ENCODE measurements at regions not wholly inside any gene's neighbourhood (a gene's known extent, or its start where the extent isn't known, plus 50 kb on each side); places are given as distances from the start of the nearest gene placed in this dataset.
"Not testable (repeated sequence)": the region's sequence is repeated elsewhere in the genome, so short reads cannot be mapped to it uniquely, and the experiment has no call there.

DNA sequence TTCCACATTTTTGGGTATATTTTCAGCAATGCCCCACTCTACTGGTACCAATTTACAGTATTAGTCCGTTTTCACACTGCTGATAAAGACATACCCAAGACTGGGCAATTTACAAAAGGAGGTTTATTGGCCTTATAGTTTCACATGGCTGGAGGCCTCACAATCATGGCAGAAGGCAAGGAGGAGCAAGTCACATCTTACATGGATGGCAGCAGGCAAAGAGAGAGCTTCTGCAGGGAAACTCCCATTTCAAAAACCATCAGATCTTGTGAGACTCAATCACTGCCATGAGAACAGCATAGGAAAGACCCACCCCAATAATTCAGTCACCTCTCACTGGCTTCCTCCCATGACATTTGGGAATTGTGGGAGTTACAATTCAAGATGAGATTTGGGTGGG is 722.9 kb downstream of the NTRK3 start:
- DNase-seq (ENCODE audit: low read depth): not testable (repeated sequence)

DNA sequence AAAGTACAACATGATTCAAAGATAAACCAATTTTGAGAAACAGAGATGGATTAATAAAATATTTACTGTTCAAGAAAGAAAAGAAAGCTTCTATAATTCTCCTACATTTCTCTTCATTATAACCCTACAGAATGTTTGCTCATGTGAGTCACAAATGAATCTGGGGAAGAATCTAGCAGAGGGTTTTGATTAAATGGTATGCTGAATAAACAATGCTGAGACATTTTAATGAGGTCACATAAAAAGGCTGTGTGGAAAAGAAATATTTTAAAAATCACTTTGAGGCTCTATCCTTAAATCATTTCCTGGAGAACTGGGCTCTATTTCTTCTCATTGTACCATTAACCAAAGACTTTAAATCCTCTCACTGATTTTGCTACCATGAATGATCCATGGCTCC is 727.7 kb downstream of the NTRK3 start:
- no peak for DNase-seq (ENCODE audit: low read depth)

DNA sequence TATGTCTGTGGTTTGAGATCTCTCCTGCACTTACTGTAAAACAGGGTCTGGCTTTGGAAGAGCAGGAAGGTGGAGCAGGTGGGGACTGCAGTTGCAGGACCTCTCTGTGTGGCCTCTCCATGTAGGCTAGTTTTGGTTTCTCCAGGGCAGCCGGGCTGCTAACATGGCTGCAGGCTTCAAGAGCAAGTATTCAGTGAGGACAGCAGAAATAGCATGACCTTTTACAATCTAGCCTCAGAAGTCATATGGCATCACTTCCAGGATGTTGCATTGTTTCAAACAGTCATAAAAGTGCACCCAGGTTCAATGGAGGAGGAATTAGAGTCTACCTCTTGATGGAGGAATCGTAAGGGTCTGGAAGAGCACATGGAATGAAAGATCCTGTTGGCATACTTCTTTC is 728.7 kb downstream of the NTRK3 start:
- DNase-seq (ENCODE audit: low read depth): no peak

DNA sequence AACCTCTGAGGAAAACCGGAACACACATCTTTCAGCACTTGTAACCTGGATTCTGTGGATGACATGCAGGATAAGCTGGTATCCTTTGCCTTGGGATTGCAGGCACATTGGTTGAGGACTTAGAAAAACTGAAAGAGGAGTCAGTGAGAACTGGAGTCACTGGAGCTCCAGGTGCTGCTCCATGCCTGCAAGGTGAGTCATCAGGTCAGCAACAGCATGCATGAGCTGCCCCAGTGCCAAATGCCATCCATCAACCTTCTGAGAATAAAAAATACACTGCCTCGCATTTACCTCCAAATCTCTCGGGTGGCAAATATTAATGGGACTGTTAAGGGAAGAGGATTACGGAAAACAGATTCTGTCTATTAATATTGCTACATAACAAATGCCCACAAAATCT is 729.1 kb downstream of the NTRK3 start:
- DNase-seq (ENCODE audit: low read depth): no peak

DNA sequence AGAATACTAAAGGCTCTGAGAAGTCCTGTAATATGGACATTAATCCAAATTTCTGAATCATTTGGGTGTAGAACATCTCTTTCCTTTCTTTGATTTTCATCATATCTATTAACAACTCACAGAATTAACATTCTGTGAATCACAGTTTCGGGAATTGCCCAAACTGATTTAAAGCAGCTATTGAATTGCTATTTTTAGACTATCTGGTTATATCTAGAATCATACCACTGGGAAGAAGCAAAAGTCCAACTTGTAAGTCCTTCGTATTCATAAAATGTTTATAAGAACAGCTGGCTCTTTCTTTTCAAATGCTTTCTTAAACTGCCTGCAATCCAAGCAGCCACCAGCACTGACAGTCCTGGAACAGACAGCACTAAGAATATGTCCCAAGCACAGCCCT is 733.0 kb downstream of the NTRK3 start:
- DNase-seq (ENCODE audit: low read depth): no peak

DNA sequence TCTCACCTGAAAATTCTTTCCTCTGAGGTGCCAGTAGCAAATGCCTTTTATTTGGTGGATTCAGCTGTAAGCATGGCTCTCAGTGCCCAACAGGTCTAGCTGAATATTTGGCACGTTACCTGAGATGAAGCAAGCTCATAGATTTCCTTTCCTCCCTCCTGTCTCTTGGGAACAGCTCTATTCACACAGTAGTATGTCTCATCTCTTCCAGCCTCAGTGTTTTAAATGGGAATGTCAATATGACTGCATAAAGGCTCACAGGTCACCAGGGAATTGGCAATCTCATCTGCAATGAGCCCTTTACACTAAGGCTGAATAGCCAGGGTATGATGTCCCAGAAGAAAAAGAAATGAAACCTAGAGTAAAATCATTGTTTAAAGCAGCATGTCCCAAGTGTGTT is 733.5 kb downstream of the NTRK3 start:
- DNase-seq (ENCODE audit: low read depth): no peak

DNA sequence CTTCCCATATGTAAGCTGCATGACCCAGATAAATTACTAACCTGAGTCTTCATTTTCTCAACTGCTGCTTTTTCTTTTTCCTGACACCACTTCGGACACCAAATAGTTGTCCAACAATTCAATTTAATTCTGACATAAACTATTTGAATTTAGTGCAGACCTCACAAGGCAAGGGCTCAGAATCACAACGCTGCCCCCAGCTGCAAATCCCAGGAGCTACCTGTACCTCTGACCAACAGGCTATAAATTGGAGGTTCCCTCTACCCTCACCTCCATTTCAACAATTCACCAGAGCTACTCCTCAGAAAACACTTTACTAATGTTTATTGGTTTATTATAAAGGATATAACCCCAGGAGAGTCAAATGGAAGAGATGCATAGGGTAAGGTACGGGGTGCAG is 737.6 kb downstream of the NTRK3 start:
- no peak for DNase-seq (ENCODE audit: low read depth)

DNA sequence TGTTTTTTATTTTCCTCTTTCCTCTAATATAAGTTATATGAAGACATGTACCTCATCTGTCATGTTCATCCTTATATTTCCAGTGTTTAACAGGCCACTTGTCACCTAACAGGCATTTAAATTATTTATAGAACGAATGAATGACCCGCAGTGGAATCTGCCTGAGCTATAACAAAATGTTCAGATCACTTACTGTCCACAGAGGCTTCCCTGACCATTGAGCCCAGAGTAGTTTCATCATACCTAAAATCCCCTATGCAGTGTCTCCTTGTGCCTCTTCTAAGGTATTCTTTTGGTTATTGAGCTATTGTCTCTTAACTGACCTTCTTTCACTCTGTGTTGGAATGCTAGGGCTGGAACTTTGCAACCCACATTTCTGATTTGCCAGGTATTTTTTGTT is 748.5 kb downstream of the NTRK3 start:
- DNase-seq (ENCODE audit: low read depth): no peak

DNA sequence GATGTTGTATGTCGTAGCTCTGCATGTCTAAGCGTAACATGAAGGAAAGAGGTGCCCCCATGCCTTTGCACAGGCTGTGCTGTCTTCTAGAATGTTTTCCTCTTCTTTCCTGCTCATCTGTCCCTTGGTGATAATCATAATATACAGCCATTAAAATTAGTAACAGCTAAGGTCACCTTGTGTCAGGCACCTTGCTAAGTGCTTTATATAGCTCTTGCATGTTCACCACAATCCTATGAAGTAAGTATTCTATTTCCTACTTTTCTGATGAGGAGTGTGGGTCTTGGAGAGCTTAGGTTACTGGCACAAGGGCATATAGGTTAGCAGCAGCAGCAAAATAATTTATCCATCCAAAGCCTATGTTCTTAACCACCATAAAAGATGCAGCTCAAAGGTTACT is 754.4 kb downstream of the NTRK3 start:
- no peak for DNase-seq (ENCODE audit: low read depth)

DNA sequence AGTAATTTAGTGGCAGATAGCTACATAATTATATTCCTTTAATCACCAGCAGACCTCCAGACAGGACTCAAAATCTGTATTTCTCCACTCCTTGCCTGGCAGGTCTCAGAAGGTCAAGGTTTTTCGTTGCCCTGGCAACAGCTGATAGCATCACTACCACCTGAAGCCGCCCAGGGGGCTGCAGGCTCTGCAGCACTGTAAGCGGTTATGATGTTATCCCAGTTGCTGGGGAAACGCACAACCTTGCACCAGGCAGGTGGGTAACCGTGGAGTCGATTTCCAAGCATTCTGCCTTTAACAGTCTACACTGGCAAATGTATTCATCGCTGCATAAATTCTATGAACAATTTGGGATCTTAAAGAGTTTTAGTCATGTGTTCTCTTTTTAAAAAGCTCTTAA is 756.3 kb downstream of the NTRK3 start:
- no peak for DNase-seq (ENCODE audit: low read depth)

DNA sequence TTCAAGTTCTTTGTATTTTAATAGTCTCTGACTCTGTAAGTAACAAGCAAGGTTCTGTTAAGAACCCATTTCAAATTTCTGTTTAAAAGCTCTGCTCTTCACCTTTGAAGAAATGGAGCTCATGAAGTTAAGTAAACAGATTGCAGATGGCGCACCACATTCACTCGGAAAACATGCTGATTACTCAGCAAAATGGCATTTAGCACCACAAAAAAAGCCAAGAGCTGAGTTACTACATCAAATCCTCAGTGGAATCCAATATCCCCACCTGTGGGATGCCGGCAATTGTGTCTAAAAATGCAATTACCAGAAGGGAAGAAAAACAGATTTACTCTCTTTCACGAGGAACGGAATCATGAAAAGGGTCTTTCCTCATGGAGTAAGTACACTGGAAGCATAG is 758.0 kb downstream of the NTRK3 start:
- no peak for DNase-seq (ENCODE audit: low read depth)

DNA sequence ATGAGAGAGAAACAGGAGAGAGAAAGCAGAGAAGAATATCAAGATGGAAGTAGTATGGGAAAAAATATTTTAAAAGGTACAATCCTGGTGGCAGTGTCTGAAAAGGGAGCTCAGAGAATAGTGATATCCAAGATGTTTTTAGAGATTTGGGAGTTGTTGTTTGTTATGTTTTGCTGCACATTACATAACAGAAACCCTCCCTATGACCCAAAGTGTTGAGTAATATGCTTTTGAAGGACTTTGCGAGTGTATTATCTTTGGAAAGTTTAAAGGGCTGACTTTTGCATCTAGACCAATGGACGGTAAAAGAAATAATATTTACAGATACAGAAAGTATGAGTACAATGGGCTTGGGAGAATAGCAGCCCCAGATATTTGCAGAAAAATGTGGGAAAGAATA is 759.7 kb downstream of the NTRK3 start:
- DNase-seq (ENCODE audit: low read depth): no peak

DNA sequence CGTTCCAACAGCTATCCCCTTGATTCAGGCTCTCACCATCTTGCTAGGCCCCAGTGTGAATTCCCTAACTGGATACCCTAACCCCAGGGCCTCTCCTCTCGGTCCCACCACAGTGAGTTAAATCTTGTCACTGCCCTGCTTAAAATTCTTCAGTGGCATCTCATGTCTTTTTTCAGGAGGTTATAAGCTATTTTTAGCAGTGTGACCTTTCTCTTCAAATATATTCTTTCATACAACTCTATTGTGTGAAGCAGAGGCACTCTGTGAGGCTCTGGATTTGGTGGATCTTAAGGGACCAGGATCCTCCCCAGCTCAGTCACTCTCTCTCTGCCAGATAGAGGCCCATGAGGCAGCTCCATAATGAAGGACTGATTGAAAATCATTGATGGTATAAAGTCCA is 760.4 kb downstream of the NTRK3 start:
- DNase-seq (ENCODE audit: low read depth): no peak

DNA sequence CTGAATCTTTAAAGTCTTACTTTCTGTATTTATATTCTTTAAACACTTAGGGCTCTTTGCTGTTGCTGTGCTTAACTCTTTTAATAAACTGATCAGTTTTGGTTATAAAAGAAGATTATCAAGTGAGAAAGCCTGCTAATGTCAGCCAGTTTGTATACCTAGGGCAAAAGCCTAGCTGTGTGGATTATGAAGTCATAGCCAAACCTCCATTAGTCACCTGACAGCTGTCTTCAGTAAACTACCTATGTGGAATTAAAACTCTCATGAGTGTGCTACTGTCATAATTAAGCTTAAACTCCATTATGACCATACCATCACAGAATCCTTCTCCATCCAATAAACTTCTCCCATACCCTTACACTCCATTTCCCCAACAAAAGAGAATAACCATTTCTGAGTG is 762.7 kb downstream of the NTRK3 start:
- no peak for DNase-seq (ENCODE audit: low read depth)

DNA sequence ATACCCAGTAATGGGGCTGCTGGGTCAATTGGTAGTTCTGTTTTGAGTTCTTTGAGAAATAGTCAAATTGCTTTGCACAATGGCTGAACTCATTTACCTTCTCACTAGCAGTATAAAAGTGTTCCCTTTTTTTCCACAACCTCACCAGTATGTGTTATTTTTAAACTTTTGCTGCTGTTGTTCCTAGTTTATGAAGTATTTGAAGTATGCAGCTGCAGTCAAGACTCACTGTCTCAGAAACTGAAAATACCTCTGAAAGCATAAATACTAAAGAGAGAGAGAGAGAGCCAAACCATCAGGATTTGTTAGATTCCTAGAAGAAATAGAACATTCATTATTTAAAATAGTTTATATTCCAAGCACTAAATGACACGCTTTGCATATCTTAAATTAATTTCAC is 764.2 kb downstream of the NTRK3 start:
- DNase-seq (ENCODE audit: low read depth): no peak

DNA sequence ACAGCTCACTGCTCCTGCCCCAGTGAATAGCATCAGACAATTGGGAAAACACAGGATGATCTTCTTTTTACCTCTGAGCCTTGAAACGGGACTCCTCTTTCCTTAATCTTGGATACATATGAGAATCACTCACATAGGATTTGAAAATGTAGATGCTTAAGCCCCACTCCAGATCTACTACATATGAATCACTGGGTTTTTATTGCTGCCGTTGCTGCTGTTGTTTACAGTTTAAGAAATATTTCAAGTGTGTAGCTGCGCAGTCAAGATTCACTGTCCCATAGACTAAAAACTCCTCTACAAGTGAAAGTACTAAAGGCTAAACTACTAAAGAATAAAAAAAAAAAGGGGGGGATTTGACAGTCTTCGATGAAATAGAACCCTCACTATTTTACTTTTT is 765.9 kb downstream of the NTRK3 start:
- no peak for DNase-seq (ENCODE audit: low read depth)

DNA sequence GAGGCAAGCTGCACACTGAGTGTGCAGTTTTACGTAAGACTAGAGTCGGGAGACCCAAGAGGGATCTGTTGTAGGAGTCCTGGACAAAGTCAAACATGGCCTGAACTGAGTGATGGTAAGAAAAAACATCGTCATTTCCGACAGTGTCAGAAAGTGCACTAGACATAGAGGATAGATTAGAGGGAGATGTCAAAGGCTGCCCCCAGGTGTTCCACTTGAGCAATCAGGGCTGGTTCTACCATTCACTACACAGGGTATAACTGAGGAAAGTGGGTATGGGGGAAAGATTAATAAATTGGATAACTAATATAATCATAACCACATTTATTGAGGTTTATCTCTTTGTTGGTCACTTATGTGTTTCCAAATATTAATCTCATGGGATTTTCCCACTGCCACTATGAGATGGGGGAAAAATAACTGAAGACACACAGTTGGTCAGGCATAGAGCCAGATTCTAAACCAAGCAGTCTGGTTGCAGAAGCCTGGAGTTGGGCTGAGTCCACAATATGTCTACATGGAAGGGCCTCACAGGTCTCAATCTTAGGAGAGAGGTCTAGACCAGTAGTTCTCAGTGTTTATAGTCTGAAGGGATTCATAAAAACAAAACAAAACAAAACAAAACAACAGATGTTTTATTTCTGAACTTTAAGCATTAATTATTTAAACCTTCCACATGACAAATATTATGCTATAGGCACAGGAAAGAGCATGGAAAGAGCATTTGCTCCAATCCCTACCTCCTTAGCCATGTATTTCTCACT is 766.5 kb downstream of the NTRK3 start:
- no peak for DNase-seq (ENCODE audit: low read depth)

DNA sequence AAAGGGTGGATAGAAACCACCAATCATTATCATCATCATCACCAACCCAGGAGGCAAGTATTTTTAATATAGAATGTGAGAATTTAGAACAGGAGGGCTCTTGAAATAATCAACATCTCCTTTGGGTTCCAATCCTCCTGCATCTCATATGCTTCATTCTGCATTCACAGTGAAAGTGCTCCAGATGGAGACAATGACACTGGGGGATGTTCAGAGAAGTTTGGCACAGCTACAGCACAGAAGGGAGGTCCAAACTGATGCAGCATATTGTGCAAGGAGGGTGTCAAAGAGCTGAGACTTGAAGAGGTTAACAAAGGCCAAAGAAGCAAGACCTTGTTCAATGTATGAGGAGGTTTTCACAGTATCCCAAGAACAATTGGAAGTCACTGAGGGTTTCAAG is 767.1 kb downstream of the NTRK3 start:
- DNase-seq (ENCODE audit: low read depth): no peak

DNA sequence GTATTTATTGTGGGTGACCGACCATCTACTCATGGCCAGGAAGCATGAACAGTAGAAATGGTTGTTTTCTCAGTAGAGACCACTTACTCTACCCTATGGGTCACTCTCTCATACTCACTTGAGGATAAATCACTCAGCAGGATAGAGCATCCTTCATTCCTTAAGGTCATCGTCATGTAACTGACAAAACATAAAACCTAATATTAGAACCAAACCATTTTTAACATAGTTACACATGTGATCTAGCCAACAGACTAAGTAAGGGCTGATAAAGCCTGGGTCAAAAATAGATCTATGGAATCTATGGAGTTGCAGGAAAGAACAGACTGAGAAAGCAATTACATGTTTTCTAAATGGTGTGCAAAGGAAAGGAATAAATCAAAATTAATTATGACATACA is 769.1 kb downstream of the NTRK3 start:
- no peak for DNase-seq (ENCODE audit: low read depth)

DNA sequence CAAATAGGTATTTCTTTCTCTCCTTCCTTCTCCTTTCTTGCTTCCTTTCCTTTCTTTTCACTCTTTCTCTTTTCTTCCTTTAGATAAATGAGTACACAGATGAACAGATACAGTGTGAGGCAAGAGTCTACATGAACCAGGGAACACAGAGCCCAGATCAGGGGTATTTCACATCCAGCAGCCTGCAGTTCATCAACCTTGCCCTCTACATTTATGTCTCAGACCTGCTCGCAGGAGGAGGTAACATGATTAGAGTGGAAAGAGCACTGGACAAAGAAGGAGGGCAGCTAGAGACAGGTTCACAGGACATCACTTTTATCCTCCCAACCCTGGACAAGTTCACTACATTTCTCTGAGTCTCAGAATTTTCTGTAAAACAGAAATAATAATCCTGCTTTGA is 773.1 kb downstream of the NTRK3 start:
- no peak for DNase-seq (ENCODE audit: low read depth)

DNA sequence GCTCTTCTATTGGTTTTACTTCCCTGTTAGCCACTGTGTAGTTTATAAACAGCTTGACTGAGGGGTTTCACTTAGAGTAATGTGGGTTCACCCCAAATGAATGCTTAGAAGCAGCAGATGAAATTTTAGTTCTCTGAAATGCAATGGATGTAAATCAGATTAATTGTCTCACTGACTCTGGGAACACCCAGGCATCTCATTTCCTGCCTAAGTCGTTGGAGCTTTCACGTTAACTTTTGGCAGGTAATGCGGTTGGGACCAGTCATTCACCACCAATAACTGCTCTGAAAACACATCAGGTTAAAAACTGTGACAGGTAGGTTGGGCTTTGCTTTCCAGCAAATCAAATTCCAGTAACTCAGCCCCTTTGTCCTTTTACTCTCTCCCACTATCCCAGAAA is 775.4 kb downstream of the NTRK3 start:
- DNase-seq (ENCODE audit: low read depth): no peak

DNA sequence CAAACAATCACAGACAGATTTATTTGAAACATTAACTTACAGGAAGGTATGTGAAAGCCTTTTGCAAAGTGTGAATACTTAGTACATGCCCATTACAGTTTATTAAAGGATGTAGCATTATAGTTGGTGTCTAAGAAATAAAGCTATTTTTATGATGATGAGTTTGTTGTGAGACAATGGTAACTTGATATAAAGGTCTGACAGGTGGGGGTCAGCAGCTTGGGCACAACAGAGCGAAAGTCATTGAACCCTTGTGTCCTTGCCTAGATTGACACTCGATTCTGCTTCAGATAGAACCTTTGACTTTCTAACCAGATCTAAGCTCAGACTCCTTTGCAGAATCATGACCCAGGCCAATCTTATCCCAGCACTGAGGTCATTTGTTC is 777.9 kb downstream of the NTRK3 start:
- DNase-seq (ENCODE audit: low read depth): no peak

DNA sequence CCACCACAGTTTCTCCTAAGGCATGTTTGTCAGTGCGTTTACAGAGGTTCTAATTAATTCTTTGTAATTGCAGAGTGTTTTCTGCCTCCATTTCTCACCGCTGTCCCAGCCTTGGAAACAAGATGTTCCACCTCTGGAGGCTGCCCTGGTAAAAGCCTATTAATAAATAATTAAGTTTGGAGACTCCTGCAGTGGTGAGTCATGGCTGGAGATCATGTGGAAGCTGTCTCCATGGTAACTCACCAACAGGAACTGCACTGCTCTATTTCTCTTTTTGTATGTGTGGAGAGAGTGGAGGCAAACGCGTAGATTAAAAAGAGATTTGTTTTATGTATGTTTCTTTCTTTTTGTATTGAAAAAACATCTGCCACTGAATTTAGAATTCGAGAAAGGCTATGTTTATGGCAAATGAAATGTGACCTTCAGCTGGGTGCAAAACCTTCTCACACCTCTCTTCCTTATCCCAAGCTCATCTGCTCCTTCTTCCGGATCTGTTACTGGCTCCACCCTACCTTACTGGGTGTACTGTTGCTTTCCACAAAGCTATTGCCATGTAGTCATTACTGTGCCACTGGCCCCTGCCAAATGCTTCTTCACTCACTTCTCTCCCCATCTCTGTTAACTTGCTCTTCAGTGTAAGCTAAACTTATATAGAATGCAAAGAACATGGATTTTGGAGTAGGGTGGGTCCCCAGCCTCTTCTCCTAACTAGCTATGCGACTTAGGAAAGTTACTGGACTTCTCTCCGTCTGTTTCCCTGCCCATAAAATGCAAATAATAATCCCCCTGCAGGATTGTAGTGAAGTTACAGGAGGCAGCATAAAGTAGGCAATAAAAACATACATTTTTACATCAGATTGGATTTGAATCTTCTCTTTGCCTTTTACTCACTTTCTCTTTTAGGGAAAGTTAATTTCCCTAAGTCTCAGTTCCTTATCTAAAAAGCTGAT is 778.5 kb downstream of the NTRK3 start:
- DNase-seq (ENCODE audit: low read depth): no peak

DNA sequence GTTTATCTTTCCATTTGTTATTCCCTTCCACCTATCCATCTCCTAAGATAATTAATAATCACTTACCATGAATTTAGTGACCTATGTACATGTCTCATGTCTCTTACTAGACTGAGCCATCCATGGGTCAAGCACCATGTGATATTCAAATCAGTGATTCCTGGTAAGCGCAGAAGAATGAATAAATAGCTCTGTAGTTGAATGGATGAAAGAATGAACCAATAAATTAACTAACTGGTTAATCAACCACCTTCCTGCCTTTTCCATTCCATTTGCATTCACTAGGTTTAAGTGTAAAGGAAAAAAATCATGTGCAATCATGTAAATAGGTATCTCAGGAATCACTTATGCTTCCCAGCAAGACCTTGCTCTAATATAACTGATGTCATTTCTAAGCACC is 779.5 kb downstream of the NTRK3 start:
- DNase-seq (ENCODE audit: low read depth): no peak

All from activated T-cell treated with anti-CD3 and anti-CD28 coated beads for 48 hours (primary cell).